ENCODE measurements at regions not wholly inside any gene's neighbourhood (a gene's known extent, or its start where the extent isn't known, plus 50 kb on each side); places are given as distances from the start of the nearest gene placed in this dataset.

DNA sequence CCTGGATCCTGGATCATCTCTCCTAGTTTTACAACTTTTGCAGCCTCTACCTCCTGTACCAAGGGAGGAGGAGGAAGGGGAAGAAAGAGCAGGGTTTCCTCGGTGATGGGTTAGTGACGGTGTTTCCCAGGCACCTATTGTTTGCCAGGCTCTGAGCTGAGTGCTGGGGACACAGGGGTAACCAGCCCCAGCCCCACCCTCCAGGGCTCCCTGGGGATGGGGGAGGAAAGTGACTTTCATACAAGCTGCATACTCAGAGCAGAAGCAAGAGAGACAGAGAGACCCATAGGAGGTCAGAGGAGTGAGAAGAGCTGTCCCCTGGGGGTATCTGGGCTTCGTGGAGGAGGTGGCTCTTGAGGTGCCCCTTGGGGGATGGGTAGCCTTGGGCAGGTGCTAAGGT, 89.4 kb upstream of the THY1 start:
- Mint-ChIP-seq H3K36me3 (ENCODE audit: low read depth, unreplicated experiment) (peaks cover 2% of the 10 kb centered on the region), H3K27ac (ENCODE audit: unreplicated experiment) (no peak overlapping the region), H3K4me3 (ENCODE audit: unreplicated experiment) (no peak overlapping the region), H3K4me1 (ENCODE audit: low read depth, unreplicated experiment) (peaks cover 8% of the 10 kb centered on the region), H3K9me3 (ENCODE audit: unreplicated experiment) (peaks cover 3% of the 10 kb centered on the region), H3K27me3 (ENCODE audit: low read depth, unreplicated experiment) (peaks cover 47% of the 10 kb centered on the region)
- Histone ChIP-seq H3K27me3 (ENCODE audit: insufficient read depth, low read length) (peaks cover 43% of the 10 kb centered on the region), H3K9ac (ENCODE audit: low read length) (no peak overlapping the region), H3K79me2 (ENCODE audit: insufficient read depth, low read length) (no peaks in the 10 kb centered on the region), H2AFZ (ENCODE audit: low read depth, low read length) (no peak overlapping the region), H3K4me2 (ENCODE audit: low read length) (no peak overlapping the region), H3K9me3 (ENCODE audit: insufficient read depth, low read depth, low read length) (peaks cover 2% of the 10 kb centered on the region), H3K4me1 (ENCODE audit: insufficient read depth, low read length) (peaks cover 8% of the 10 kb centered on the region), H3K27ac (ENCODE audit: low read depth, low read length) (no peak overlapping the region), H3K36me3 (ENCODE audit: insufficient read depth, low read length) (no peaks in the 10 kb centered on the region), H3K4me3 (ENCODE audit: insufficient read depth, low read depth, low read length) (no peak overlapping the region), H4K20me1 (ENCODE audit: insufficient read depth, low read length) (no peaks in the 10 kb centered on the region)
- TF ChIP-seq, protein P1, sequence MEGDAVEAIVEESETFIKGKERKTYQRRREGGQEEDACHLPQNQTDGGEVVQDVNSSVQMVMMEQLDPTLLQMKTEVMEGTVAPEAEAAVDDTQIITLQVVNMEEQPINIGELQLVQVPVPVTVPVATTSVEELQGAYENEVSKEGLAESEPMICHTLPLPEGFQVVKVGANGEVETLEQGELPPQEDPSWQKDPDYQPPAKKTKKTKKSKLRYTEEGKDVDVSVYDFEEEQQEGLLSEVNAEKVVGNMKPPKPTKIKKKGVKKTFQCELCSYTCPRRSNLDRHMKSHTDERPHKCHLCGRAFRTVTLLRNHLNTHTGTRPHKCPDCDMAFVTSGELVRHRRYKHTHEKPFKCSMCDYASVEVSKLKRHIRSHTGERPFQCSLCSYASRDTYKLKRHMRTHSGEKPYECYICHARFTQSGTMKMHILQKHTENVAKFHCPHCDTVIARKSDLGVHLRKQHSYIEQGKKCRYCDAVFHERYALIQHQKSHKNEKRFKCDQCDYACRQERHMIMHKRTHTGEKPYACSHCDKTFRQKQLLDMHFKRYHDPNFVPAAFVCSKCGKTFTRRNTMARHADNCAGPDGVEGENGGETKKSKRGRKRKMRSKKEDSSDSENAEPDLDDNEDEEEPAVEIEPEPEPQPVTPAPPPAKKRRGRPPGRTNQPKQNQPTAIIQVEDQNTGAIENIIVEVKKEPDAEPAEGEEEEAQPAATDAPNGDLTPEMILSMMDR (IDR thresholded peaks at IDR 0.05; ENCODE audit: insufficient read depth, low read depth, low read length) = no peak
- TF ChIP-seq EZH2 (IDR thresholded peaks at IDR 0.05; ENCODE audit: insufficient read depth, low read length) = no peak
- no peak for FAIRE-seq
- no peak for DNase-seq (ENCODE audit: low read depth)

DNA sequence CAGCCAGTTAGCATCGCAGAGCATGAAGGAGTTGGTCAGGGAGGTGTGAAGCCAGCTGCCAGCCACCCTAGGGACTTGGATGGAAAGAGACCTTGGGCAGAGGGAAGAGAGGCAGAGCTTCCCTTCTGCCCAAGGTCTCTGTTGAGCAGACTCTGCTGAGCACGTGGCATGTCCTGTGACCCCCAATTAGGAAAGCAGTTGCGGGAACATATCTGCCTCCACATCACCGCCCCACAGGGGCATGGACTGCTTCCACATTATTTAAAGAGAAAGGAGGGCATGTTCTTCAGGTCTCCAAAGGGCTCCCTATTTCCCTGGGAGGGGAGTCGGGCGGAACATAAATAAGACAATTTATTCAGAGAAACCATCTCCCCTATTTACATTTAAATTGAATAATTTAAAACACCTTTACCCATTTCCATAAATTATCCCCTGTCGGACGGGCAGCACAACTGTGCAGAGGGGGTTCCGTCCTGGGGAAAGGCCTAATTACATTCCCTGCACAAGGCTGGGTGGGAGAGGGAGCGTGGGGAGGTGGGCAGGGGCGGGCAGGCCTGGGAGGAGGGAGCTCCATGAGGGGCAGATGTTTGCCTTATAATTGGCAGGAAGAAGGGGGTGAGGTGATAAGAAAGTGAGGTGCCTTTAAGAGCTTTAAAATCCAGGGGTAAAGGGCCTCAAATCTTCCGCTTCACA, 88.8 kb upstream of the THY1 start:
- Histone ChIP-seq H2AFZ (ENCODE audit: low read depth, low read length) (no peak overlapping the region), H3K4me2 (ENCODE audit: low read length) (no peak overlapping the region), H3K79me2 (ENCODE audit: insufficient read depth, low read length) (no peaks in the 10 kb centered on the region), H3K4me1 (ENCODE audit: insufficient read depth, low read length) (peaks cover 8% of the 10 kb centered on the region), H3K9me3 (ENCODE audit: insufficient read depth, low read depth, low read length) (peaks cover 2% of the 10 kb centered on the region), H3K27me3 (ENCODE audit: insufficient read depth, low read length) (peaks cover 37% of the 10 kb centered on the region), H3K36me3 (ENCODE audit: insufficient read depth, low read length) (no peaks in the 10 kb centered on the region), H4K20me1 (ENCODE audit: insufficient read depth, low read length) (no peaks in the 10 kb centered on the region), H3K27ac (ENCODE audit: low read depth, low read length) (no peak overlapping the region), H3K4me3 (ENCODE audit: insufficient read depth, low read depth, low read length) (no peak overlapping the region), H3K9ac (ENCODE audit: low read length) (no peak overlapping the region)
- TF ChIP-seq, protein P1 (IDR thresholded peaks at IDR 0.05; ENCODE audit: insufficient read depth, low read depth, low read length) = no peak
- no peak for TF ChIP-seq EZH2 (IDR thresholded peaks at IDR 0.05; ENCODE audit: insufficient read depth, low read length)
- Mint-ChIP-seq H3K4me1 (ENCODE audit: low read depth, unreplicated experiment) (peaks cover 8% of the 10 kb centered on the region), H3K27ac (ENCODE audit: unreplicated experiment) (no peak overlapping the region), H3K4me3 (ENCODE audit: unreplicated experiment) (no peak overlapping the region), H3K36me3 (ENCODE audit: low read depth, unreplicated experiment) (no peaks in the 10 kb centered on the region), H3K27me3 (ENCODE audit: low read depth, unreplicated experiment) (peaks cover 41% of the 10 kb centered on the region), H3K9me3 (ENCODE audit: unreplicated experiment) (peaks cover 3% of the 10 kb centered on the region)
- no peak for DNase-seq (ENCODE audit: low read depth)
- no peak for FAIRE-seq

DNA sequence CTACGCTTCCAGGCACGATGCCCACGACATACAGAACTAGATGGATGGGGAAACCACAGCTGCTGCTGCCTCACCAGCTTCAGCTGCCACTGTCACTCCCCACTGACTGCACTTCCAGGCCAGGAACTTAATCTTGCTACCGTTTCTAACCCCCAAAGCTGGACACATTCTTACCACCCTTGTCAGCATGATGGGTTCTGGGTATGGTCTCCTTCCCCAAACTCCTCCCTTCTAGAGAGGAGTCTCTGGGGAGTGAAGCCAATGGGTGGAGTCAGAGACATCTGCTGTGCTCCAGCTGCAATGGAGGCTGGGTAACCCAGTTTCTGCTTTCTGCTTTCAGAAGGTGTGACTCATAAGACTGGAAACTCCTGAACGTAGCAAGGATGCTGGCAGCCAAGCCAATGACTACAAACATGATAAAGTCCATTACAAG, 87.0 kb upstream of the THY1 start:
- H3K79me2 ChIP-seq (ENCODE audit: insufficient read depth, low read length) = no peaks in the 10 kb centered on the region
- H3K27me3 ChIP-seq (ENCODE audit: insufficient read depth, low read length) = peaks cover 23% of the 10 kb centered on the region
- no peaks in the 10 kb centered on the region for H4K20me1 ChIP-seq (ENCODE audit: insufficient read depth, low read length)
- peak overlapping the region; percentile 54 for H3K4me2 ChIP-seq (ENCODE audit: low read length)
- no peak overlapping the region for H3K4me3 ChIP-seq (ENCODE audit: insufficient read depth, low read depth, low read length)
- H3K27me3 Mint-ChIP-seq (ENCODE audit: low read depth, unreplicated experiment) = peaks cover 31% of the 10 kb centered on the region
- H3K4me1 ChIP-seq (ENCODE audit: insufficient read depth, low read length) = peaks cover 8% of the 10 kb centered on the region
- DNase-seq (ENCODE audit: low read depth) = peak; percentile 93
- peak; percentile 63 for FAIRE-seq
- peaks cover 2% of the 10 kb centered on the region for H3K9me3 ChIP-seq (ENCODE audit: insufficient read depth, low read depth, low read length)
- H3K27ac ChIP-seq (ENCODE audit: low read depth, low read length) = peak overlapping the region; percentile 29
- H3K9me3 Mint-ChIP-seq (ENCODE audit: unreplicated experiment) = peaks cover 3% of the 10 kb centered on the region
- no peaks in the 10 kb centered on the region for H3K36me3 Mint-ChIP-seq (ENCODE audit: low read depth, unreplicated experiment)
- TF ChIP-seq, protein P1 (IDR thresholded peaks at IDR 0.05; ENCODE audit: insufficient read depth, low read depth, low read length) = no peak
- no peak for TF ChIP-seq EZH2 (IDR thresholded peaks at IDR 0.05; ENCODE audit: insufficient read depth, low read length)
- no peak overlapping the region for H2AFZ ChIP-seq (ENCODE audit: low read depth, low read length)
- peak overlapping the region; percentile 28 for H3K4me3 Mint-ChIP-seq (ENCODE audit: unreplicated experiment)
- peak overlapping the region; percentile 36 for H3K27ac Mint-ChIP-seq (ENCODE audit: unreplicated experiment)
- H3K4me1 Mint-ChIP-seq (ENCODE audit: low read depth, unreplicated experiment) = peaks cover 8% of the 10 kb centered on the region
- no peaks in the 10 kb centered on the region for H3K36me3 ChIP-seq (ENCODE audit: insufficient read depth, low read length)
- H3K9ac ChIP-seq (ENCODE audit: low read length) = no peak overlapping the region
